HL-60 (cell line): ENCODE measurements at regions not wholly inside any gene's neighbourhood (a gene's known extent, or its start where the extent isn't known, plus 50 kb on each side); places are given as distances from the start of the nearest gene placed in this dataset.

ENCODE experiments used
- CTCF ChIP-seq: IDR thresholded peaks from one replicate; pipeline ENCODE4 v1.5.1; 2011; ENCODE audit warnings: low read length, control low read depth, inconsistent platforms; ENCODE audit not compliant: insufficient read depth
- GABPA ChIP-seq: IDR thresholded peaks from 2 replicates; pipeline ENCODE4 v1.6.1; 2012; ENCODE audit warnings: low read depth
- POLR2AphosphoS5 ChIP-seq: IDR thresholded peaks from 2 replicates; pipeline ENCODE4 v1.6.1; 2012; ENCODE audit warnings: low read depth
- REST ChIP-seq: IDR thresholded peaks from 2 replicates; pipeline ENCODE4 v1.6.1; 2012; ENCODE audit warnings: low read depth; ENCODE audit not compliant: insufficient replicate concordance

- TF ChIP-seq CTCF (no peak), POLR2AphosphoS5 (no peak), REST (no peak), GABPA (no peak)
Measured at GRCh38 chr2:8198766-8199382, 483.0 kb upstream of the ID2 start.
